ENCODE measurements at regions not wholly inside any gene's neighbourhood (a gene's known extent, or its start where the extent isn't known, plus 50 kb on each side); places are given as distances from the start of the nearest gene placed in this dataset.

DNA sequence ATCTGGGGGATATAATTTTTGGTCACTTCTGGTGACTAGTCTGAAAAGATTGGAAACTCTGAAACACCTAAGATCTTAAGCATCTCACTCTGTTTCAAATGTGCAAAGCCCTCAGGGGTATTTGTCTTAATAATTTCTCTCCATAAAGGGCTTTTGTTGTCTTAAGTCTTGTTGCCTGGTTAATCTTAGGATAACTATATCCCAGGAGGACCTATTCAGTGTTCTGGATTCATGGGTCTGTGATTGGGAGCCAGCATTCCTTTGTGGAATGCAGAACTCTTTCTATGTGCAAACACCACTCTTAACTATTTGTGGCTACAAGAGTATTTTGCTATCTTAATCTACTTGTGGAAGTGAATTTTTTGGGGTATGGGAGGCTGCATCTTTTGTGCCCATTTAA is 1573.0 kb upstream of the PRMT6 start:
- DNase-seq: no peak
- intact Hi-C loops (cut with DNase I): loop anchor here in 1 of 4 donors (10.0 kb wide), 1 partner anchor 91 kb away; no protein-coding TSS in a partner anchor
- Histone ChIP-seq H3K27ac (no peak overlapping the region), H3K4me1 (ENCODE audit: insufficient read depth) (no peaks in the 10 kb centered on the region), H3K27me3 (no peaks in the 10 kb centered on the region), H3K9me3 (no peaks in the 10 kb centered on the region), H3K36me3 (no peaks in the 10 kb centered on the region), H3K4me3 (no peak overlapping the region)
- no peak for TF ChIP-seq EP300 (IDR thresholded peaks at IDR 0.05)
- no peak for TF ChIP-seq POLR2A (IDR thresholded peaks at IDR 0.05)

DNA sequence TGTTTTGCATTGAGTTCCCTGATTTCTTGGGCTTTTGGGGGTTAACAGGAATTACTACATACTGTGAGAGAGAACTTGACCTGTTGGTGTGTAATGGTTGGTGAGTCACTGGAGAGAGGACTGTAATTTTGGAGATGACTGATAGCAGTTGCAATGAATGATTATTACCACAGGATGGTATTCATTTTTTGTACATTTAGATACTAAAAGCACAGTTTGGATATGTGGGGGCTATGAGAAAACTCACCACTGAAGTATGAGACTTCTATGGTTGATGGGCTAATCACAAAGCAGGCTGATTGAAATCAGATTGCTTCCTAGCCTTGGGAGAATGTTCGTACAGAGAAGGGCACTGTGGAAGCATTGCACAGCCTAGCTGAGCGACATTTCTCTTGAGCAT is 1571.3 kb upstream of the PRMT6 start:
- intact Hi-C loops (cut with DNase I): loop anchor here in 1 of 4 donors (10.0 kb wide), 1 partner anchor 90 kb away; no protein-coding TSS in a partner anchor
- no peaks in the 10 kb centered on the region for H3K9me3 ChIP-seq
- H3K4me1 ChIP-seq (ENCODE audit: insufficient read depth): no peaks in the 10 kb centered on the region
- TF ChIP-seq, protein P1, sequence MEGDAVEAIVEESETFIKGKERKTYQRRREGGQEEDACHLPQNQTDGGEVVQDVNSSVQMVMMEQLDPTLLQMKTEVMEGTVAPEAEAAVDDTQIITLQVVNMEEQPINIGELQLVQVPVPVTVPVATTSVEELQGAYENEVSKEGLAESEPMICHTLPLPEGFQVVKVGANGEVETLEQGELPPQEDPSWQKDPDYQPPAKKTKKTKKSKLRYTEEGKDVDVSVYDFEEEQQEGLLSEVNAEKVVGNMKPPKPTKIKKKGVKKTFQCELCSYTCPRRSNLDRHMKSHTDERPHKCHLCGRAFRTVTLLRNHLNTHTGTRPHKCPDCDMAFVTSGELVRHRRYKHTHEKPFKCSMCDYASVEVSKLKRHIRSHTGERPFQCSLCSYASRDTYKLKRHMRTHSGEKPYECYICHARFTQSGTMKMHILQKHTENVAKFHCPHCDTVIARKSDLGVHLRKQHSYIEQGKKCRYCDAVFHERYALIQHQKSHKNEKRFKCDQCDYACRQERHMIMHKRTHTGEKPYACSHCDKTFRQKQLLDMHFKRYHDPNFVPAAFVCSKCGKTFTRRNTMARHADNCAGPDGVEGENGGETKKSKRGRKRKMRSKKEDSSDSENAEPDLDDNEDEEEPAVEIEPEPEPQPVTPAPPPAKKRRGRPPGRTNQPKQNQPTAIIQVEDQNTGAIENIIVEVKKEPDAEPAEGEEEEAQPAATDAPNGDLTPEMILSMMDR (IDR thresholded peaks at IDR 0.05): no peak
- TF ChIP-seq EP300 (IDR thresholded peaks at IDR 0.05) (no peak), POLR2A (IDR thresholded peaks at IDR 0.05) (no peak)
- no peak overlapping the region for H3K27ac ChIP-seq
- H3K27me3 ChIP-seq: no peaks in the 10 kb centered on the region
- no peak for DNase-seq
- WGBS, 3 donors: 89 to 92% (median 90%) methylated on average over 2 of the region's 2 CpGs
- H3K4me3 ChIP-seq: no peak overlapping the region
- H3K36me3 ChIP-seq: no peaks in the 10 kb centered on the region

DNA sequence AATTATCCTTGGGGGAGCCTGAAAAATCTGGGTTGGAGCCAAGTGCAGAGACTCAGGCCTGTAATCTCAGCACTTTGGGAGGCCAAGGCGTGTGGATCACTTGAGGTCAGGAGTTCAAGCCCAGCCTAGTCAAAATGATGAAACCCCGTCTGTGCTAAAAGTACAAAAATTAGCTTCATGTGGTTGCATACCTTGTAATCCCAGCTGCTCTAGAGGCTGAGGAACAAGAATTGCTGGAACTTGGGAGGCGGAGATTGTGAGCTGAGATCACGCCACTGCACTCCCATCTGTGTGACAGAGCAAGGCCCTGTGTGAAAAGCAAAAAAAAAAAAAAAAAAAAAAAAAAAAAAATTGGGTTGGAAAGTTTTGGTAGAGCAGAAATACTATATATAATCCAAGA is 1563.6 kb upstream of the PRMT6 start:
- no peak overlapping the region for H3K4me3 ChIP-seq
- no peaks in the 10 kb centered on the region for H3K36me3 ChIP-seq
- no peaks in the 10 kb centered on the region for H3K4me1 ChIP-seq (ENCODE audit: insufficient read depth)
- no peak for DNase-seq
- intact Hi-C loops (cut with DNase I): no loop called here
- TF ChIP-seq EP300 (IDR thresholded peaks at IDR 0.05) (no peak), POLR2A (IDR thresholded peaks at IDR 0.05) (no peak)
- TF ChIP-seq, protein P1 (IDR thresholded peaks at IDR 0.05): no peak
- H3K27ac ChIP-seq: no peak overlapping the region
- no peaks in the 10 kb centered on the region for H3K9me3 ChIP-seq
- no peaks in the 10 kb centered on the region for H3K27me3 ChIP-seq
- WGBS, 3 donors: 52 to 58% (median 57%) methylated on average over 4 of the region's 4 CpGs

DNA sequence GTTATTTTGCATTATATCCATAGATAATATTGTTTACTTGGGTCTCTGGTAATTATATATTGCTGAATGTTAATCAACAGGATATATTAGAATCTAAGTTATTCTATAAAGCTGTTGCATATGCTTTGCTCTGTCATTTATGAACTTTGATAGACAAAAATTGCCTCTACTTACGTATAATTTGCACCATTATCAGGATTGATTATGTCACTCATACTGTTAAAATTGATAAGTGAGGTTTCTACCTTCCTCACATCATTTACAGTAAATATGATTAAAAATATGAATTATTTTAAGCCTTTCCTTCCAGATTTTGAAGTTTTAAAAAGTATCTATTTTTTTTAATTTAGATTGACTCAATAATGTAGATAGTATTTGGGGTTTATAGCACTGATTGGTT is 1540.4 kb upstream of the PRMT6 start:
- no peak for TF ChIP-seq POLR2A (IDR thresholded peaks at IDR 0.05)
- no peak for TF ChIP-seq EP300 (IDR thresholded peaks at IDR 0.05)
- TF ChIP-seq, protein P1 (IDR thresholded peaks at IDR 0.05): no peak
- Histone ChIP-seq H3K4me3 (no peak overlapping the region), H3K4me1 (ENCODE audit: insufficient read depth) (no peaks in the 10 kb centered on the region), H3K27ac (no peak overlapping the region), H3K9me3 (no peaks in the 10 kb centered on the region), H3K27me3 (no peaks in the 10 kb centered on the region), H3K36me3 (no peaks in the 10 kb centered on the region)
- WGBS, 3 donors: 0 to 91% (median 57%) methylated on average over 1 of the region's 1 CpG
- intact Hi-C loops (cut with DNase I): no loop called here
- no peak for DNase-seq

DNA sequence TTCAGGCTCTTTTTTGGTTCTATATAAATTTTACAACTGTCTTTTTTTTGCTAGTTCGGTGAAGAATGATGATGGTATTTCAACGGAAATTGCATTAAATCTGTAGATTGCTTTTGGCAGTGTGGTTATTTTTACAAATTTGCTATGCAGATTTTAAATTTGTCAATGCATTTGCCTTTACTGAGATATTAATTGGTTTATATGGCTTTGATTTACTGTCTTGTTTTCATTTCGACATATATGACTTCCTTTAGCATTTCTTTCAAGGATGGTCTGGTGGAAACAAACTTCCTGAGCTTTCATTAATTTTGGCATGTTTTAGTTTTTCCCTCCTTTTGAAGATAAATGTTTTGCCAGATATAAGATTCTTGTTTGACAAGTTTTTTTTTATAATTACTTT is 1522.5 kb upstream of the PRMT6 start:
- Histone ChIP-seq H3K4me3 (no peak overlapping the region), H3K4me1 (ENCODE audit: insufficient read depth) (no peaks in the 10 kb centered on the region), H3K9me3 (no peaks in the 10 kb centered on the region), H3K36me3 (no peaks in the 10 kb centered on the region), H3K27me3 (no peaks in the 10 kb centered on the region), H3K27ac (no peak overlapping the region)
- WGBS, 3 donors: 74 to 80% (median 76%) methylated on average over 3 of the region's 3 CpGs
- TF ChIP-seq EP300 (IDR thresholded peaks at IDR 0.05): no peak
- no peak for TF ChIP-seq POLR2A (IDR thresholded peaks at IDR 0.05)
- TF ChIP-seq, protein P1 (IDR thresholded peaks at IDR 0.05): no peak
- intact Hi-C loops (cut with DNase I): no loop called here
- no peak for DNase-seq
